H1 (cell line): ENCODE measurements at regions not wholly inside any gene's neighbourhood (a gene's known extent, or its start where the extent isn't known, plus 50 kb on each side); places are given as distances from the start of the nearest gene placed in this dataset.

Source experiments
- CTCF ChIP-seq, 3 experiments: IDR thresholded peaks; 1 replicate in 2 of 3; 2 replicates in 1 of 3; pipeline versions ENCODE4 v1.5.1 to v1.6.1; 2011; ENCODE audit warnings: low read length in 3 of 3, mild to moderate bottlenecking in 3 of 3, inconsistent platforms in 2 of 3, low read depth in 1 of 3, moderate library complexity in 1 of 3; ENCODE audit not compliant: insufficient read depth in 1 of 3; ENCODE audit errors: control extremely low read depth in 1 of 3
- JUND ChIP-seq: IDR thresholded peaks from 2 replicates; pipeline ENCODE4 v1.6.1; 2011; ENCODE audit warnings: mild to moderate bottlenecking, improper control_type of control experiment, low read length
- PHF8 ChIP-seq: fragments of 200-600 bp; sonication (generic); conservative IDR thresholded peaks from 2 replicates; pipeline ENCODE4 v1.7.1; 2012; ENCODE audit warnings: low read depth, mild to moderate bottlenecking, inconsistent platforms, low read length, moderate library complexity
- POLR2A ChIP-seq, 2 experiments: IDR thresholded peaks; 1 replicate in 1 of 2; 2 replicates in 1 of 2; pipeline ENCODE4 v1.6.1; 2011; ENCODE audit warnings: low read depth in 2 of 2, low read length in 2 of 2, mild to moderate bottlenecking in 2 of 2; ENCODE audit errors: control extremely low read depth in 1 of 2
- SRF ChIP-seq: IDR thresholded peaks from 2 replicates; pipeline ENCODE4 v1.6.1; 2011; ENCODE audit warnings: mild to moderate bottlenecking, low read depth, low read length, moderate library complexity
- SUZ12 ChIP-seq: fragments of 200-600 bp; sonication (generic); IDR thresholded peaks from 2 replicates; pipeline ENCODE4 v1.6.1; 2012; ENCODE audit warnings: mild to moderate bottlenecking, inconsistent platforms, low read length, moderate library complexity, mixed read lengths
- TEAD4 ChIP-seq: IDR thresholded peaks from 2 replicates; pipeline ENCODE4 v1.6.1; 2012; ENCODE audit warnings: low read depth, low read length, inconsistent platforms, mixed read lengths
- TF ChIP-seq, protein P1 (sequence below): fragments of 300-600 bp; sonication (generic); IDR thresholded peaks from 2 replicates; pipeline ENCODE4 v1.7.1; 2012; ENCODE audit warnings: low read length, moderate library complexity, mild to moderate bottlenecking, inconsistent platforms; ENCODE audit not compliant: insufficient replicate concordance

DNA sequence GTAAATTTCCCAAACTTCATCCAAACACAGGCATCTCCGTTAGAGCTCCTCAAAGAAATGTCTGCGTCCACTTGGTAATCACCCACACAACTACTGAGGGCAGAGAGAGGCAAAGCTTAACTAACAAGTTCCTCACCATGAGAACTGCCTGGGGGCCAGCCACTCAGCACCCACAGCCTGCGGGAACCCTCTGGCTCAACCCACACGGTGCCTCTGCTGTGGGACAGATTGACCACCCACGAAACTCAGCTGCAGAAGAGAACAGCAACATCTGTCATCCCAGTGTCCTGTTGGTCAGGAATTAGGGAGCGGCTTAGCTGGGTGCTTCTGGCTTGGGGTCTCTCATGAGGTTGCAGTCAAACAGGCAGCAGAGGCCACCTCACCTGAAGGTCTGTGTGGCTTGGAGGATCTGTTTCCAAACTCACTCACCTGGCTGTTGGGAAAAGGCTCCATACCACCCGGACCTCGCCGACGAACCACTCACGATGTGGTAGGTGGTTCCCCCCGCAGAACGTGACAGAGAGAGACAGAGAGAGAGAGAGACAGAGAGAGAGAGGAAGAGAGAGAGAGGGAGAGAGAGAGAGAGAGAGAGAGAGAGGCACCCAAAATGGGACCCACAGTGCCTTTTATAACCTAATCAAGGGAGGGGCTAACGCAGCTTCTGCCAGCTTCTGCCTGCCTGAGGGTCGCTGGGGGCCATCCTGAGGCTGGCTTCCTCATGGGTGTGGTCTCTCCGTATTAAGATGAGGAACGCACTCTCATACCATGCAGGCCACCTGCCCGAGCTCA, 103.5 kb downstream of the OLFM1 start (continued):
- TF ChIP-seq, protein P1, sequence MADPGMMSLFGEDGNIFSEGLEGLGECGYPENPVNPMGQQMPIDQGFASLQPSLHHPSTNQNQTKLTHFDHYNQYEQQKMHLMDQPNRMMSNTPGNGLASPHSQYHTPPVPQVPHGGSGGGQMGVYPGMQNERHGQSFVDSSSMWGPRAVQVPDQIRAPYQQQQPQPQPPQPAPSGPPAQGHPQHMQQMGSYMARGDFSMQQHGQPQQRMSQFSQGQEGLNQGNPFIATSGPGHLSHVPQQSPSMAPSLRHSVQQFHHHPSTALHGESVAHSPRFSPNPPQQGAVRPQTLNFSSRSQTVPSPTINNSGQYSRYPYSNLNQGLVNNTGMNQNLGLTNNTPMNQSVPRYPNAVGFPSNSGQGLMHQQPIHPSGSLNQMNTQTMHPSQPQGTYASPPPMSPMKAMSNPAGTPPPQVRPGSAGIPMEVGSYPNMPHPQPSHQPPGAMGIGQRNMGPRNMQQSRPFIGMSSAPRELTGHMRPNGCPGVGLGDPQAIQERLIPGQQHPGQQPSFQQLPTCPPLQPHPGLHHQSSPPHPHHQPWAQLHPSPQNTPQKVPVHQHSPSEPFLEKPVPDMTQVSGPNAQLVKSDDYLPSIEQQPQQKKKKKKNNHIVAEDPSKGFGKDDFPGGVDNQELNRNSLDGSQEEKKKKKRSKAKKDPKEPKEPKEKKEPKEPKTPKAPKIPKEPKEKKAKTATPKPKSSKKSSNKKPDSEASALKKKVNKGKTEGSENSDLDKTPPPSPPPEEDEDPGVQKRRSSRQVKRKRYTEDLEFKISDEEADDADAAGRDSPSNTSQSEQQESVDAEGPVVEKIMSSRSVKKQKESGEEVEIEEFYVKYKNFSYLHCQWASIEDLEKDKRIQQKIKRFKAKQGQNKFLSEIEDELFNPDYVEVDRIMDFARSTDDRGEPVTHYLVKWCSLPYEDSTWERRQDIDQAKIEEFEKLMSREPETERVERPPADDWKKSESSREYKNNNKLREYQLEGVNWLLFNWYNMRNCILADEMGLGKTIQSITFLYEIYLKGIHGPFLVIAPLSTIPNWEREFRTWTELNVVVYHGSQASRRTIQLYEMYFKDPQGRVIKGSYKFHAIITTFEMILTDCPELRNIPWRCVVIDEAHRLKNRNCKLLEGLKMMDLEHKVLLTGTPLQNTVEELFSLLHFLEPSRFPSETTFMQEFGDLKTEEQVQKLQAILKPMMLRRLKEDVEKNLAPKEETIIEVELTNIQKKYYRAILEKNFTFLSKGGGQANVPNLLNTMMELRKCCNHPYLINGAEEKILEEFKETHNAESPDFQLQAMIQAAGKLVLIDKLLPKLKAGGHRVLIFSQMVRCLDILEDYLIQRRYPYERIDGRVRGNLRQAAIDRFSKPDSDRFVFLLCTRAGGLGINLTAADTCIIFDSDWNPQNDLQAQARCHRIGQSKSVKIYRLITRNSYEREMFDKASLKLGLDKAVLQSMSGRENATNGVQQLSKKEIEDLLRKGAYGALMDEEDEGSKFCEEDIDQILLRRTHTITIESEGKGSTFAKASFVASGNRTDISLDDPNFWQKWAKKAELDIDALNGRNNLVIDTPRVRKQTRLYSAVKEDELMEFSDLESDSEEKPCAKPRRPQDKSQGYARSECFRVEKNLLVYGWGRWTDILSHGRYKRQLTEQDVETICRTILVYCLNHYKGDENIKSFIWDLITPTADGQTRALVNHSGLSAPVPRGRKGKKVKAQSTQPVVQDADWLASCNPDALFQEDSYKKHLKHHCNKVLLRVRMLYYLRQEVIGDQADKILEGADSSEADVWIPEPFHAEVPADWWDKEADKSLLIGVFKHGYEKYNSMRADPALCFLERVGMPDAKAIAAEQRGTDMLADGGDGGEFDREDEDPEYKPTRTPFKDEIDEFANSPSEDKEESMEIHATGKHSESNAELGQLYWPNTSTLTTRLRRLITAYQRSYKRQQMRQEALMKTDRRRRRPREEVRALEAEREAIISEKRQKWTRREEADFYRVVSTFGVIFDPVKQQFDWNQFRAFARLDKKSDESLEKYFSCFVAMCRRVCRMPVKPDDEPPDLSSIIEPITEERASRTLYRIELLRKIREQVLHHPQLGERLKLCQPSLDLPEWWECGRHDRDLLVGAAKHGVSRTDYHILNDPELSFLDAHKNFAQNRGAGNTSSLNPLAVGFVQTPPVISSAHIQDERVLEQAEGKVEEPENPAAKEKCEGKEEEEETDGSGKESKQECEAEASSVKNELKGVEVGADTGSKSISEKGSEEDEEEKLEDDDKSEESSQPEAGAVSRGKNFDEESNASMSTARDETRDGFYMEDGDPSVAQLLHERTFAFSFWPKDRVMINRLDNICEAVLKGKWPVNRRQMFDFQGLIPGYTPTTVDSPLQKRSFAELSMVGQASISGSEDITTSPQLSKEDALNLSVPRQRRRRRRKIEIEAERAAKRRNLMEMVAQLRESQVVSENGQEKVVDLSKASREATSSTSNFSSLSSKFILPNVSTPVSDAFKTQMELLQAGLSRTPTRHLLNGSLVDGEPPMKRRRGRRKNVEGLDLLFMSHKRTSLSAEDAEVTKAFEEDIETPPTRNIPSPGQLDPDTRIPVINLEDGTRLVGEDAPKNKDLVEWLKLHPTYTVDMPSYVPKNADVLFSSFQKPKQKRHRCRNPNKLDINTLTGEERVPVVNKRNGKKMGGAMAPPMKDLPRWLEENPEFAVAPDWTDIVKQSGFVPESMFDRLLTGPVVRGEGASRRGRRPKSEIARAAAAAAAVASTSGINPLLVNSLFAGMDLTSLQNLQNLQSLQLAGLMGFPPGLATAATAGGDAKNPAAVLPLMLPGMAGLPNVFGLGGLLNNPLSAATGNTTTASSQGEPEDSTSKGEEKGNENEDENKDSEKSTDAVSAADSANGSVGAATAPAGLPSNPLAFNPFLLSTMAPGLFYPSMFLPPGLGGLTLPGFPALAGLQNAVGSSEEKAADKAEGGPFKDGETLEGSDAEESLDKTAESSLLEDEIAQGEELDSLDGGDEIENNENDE = no peak
- TF ChIP-seq PHF8 = no peak
- no peak for TF ChIP-seq SUZ12
- no peak for TF ChIP-seq CTCF (IDR thresholded peaks at IDR 0.05; ENCODE audit: control extremely low read depth in 1 of 3, insufficient read depth in 1 of 3, low read depth in 1 of 3, low read length in 3 of 3)
- no peak for TF ChIP-seq TEAD4
- TF ChIP-seq POLR2A (IDR thresholded peaks at IDR 0.05; ENCODE audit: control extremely low read depth in 1 of 2, low read depth in 2 of 2, low read length in 2 of 2) = no peak
- TF ChIP-seq SRF = no peak
- no peak for TF ChIP-seq JUND
